Prostate gland (tissue), 2 donors: ENCODE measurements at regions not wholly inside any gene's neighbourhood (a gene's known extent, or its start where the extent isn't known, plus 50 kb on each side); places are given as distances from the start of the nearest gene placed in this dataset.

ENCODE experiments used
- DNase-seq: peaks from one replicate; pipeline ENCODE4 v3.0.0-alpha.2; 2019; ENCODE audit warnings: low spot score
- H3K27ac ChIP-seq, 2 donors: fragments of 200-600 bp; sonication (generic); 2 replicates each; pipeline ENCODE4 v1.5.1; 2017 to 2019
- H3K27me3 ChIP-seq: fragments of 200-600 bp; sonication (generic); replicated peaks from 2 replicates; pipeline ENCODE4 v1.5.1; 2019; ENCODE audit not compliant: insufficient read depth
- H3K36me3 ChIP-seq, 2 donors: fragments of 200-600 bp; sonication (generic); 1 replicate in 1 of 2; 2 replicates in 1 of 2; pipeline versions ENCODE4 v1.5.1 to v1.8.1; 2017 to 2019
- H3K4me1 ChIP-seq: fragments of 200-600 bp; sonication (generic); replicated peaks from 2 replicates; pipeline ENCODE4 v1.5.1; 2019
- H3K4me3 ChIP-seq, 2 donors: fragments of 200-600 bp; sonication (generic); 2 replicates each; pipeline ENCODE4 v1.5.1; 2017 to 2019
- H3K9me3 ChIP-seq: fragments of 200-600 bp; sonication (generic); 2 replicates; pipeline ENCODE4 v1.5.1; 2017
- CTCF ChIP-seq, 4 experiments: fragments of 200-600 bp in 2 of 4; fragments of 450-650 bp in 2 of 4; sonication (generic) in 2 of 4; IDR thresholded peaks; 1 replicate in 3 of 4; 2 replicates in 1 of 4; pipeline ENCODE4 v1.5.1; 2016 to 2019; ENCODE audit warnings: antibody characterized with exemption in 4 of 4, mild to moderate bottlenecking in 2 of 4, moderate library complexity in 2 of 4
- POLR2A ChIP-seq: fragments of 450-650 bp; IDR thresholded peaks from one replicate; pipeline ENCODE4 v1.6.1; 2016; ENCODE audit warnings: antibody characterized with exemption, mild to moderate bottlenecking
- POLR2AphosphoS5 ChIP-seq: sonication (generic); formaldehyde crosslinking; IDR thresholded peaks from one replicate; pipeline ENCODE4 v1.6.1; 2017; ENCODE audit warnings: antibody characterized with exemption
- WGBS: methylation state at CpG from one replicate; pipeline ENCODE4 v1.1.5; 2018; 5-methylcytosine and 5-hydroxymethylcytosine counted together
- intact Hi-C: fragments of 100-400 bp; cut with DNase I; formaldehyde crosslinking; loops from one replicate; pipeline ENCODE4 v1.14.2; 2022

GRCh38 chr18:59052965-59053820 is 86.5 kb upstream of the SEC11C start:
- Histone ChIP-seq H3K9me3 (no peaks in the 10 kb centered on the region), H3K36me3 (no peaks in the 10 kb centered on the region), H3K4me3 (no peak overlapping the region), H3K4me1 (peaks cover 18% of the 10 kb centered on the region), H3K27ac (peak overlapping the region; percentile 90 to 95), H3K27me3 (no peaks in the 10 kb centered on the region)
- DNase-seq = peak; percentile 77
- intact Hi-C loops = loop anchor here (5.0 kb wide), 1 partner anchor 46 kb away; no protein-coding TSS in a partner anchor
- peak; percentile 97 for TF ChIP-seq POLR2AphosphoS5
- TF ChIP-seq POLR2A = no peak
- 22% methylated on average over 6 of the region's 6 CpGs for WGBS

- intact Hi-C loops = loop anchor here (1.0 to 5.0 kb wide), 4 partner anchors 47 to 275 kb away; partner anchors contain the start of gene ZNF532
- TF ChIP-seq POLR2AphosphoS5 (peak; percentile 99), POLR2A (no peak)
- no peaks in the 10 kb centered on the region for H3K27me3 ChIP-seq
- no peaks in the 10 kb centered on the region for H3K9me3 ChIP-seq
- WGBS = 11% methylated on average over 7 of the region's 7 CpGs
- peaks cover 18% of the 10 kb centered on the region for H3K4me1 ChIP-seq
- no peaks in the 10 kb centered on the region for H3K36me3 ChIP-seq
- peak; percentile 98 for DNase-seq
- H3K27ac ChIP-seq = peak overlapping the region; percentile 90 to 95
- H3K4me3 ChIP-seq = no peak overlapping the region
Observed at GRCh38 chr18:59054496-59055287, 85.0 kb upstream of the SEC11C start.

GRCh38 chr18:59055345-59056032 is 84.2 kb upstream of the SEC11C start:
- 91% methylated on average over 4 of the region's 4 CpGs for WGBS
- peaks cover 18% of the 10 kb centered on the region for H3K4me1 ChIP-seq
- H3K27ac ChIP-seq = peak overlapping the region; percentile 90 to 95
- H3K36me3 ChIP-seq = no peaks in the 10 kb centered on the region
- H3K27me3 ChIP-seq = no peaks in the 10 kb centered on the region
- H3K9me3 ChIP-seq = no peaks in the 10 kb centered on the region
- peak in 1 of 4 experiments; percentile 22 for TF ChIP-seq CTCF (IDR thresholded peaks at IDR 0.05)
- TF ChIP-seq POLR2AphosphoS5 = no peak
- no peak for DNase-seq
- intact Hi-C loops = loop anchor here (1.0 to 5.0 kb wide), 4 partner anchors 88 to 276 kb away; partner anchors contain the start of gene ZNF532
- no peak overlapping the region for H3K4me3 ChIP-seq

GRCh38 chr18:59056706-59057492 is 82.8 kb upstream of the SEC11C start:
- no peaks in the 10 kb centered on the region for H3K9me3 ChIP-seq
- 86% methylated on average over 15 of the region's 15 CpGs for WGBS
- H3K27me3 ChIP-seq = no peaks in the 10 kb centered on the region
- no peak for DNase-seq
- intact Hi-C loops = loop anchor here (2.0 to 5.0 kb wide), 2 partner anchors 90 to 272 kb away; no protein-coding TSS in a partner anchor
- H3K27ac ChIP-seq = peak overlapping the region; percentile 90 to 95
- TF ChIP-seq POLR2AphosphoS5 (no peak), CTCF (IDR thresholded peaks at IDR 0.05) (peak; percentile 61 to 93 (median 66))
- H3K4me3 ChIP-seq = no peak overlapping the region
- H3K4me1 ChIP-seq = peaks cover 18% of the 10 kb centered on the region
- no peaks in the 10 kb centered on the region for H3K36me3 ChIP-seq

- WGBS = 90% methylated on average over 4 of the region's 4 CpGs
- Histone ChIP-seq H3K4me1 (peaks cover 16% of the 10 kb centered on the region), H3K27ac (peak overlapping the region; percentile 90 to 95), H3K4me3 (no peak overlapping the region), H3K36me3 (no peaks in the 10 kb centered on the region), H3K9me3 (no peaks in the 10 kb centered on the region), H3K27me3 (no peaks in the 10 kb centered on the region)
- no peak for TF ChIP-seq POLR2A
- no peak for TF ChIP-seq CTCF (IDR thresholded peaks at IDR 0.05)
- no peak for TF ChIP-seq POLR2AphosphoS5
- DNase-seq = no peak
- intact Hi-C loops = loop anchor here (2.0 to 5.0 kb wide), 2 partner anchors 90 to 273 kb away; no protein-coding TSS in a partner anchor
Observed at GRCh38 chr18:59057493-59057795, 82.2 kb upstream of the SEC11C start.
